Renal cortex interstitium (tissue), 11 donors: ENCODE measurements at regions not wholly inside any gene's neighbourhood (a gene's known extent, or its start where the extent isn't known, plus 50 kb on each side); places are given as distances from the start of the nearest gene placed in this dataset.
A peak's percentile ranks its signal among the peaks of the same experiment; 100 is the strongest.

Source experiments
- DNase-seq, 11 donors: peaks; one replicate each; pipeline ENCODE4 v3.0.0-alpha.2; 2013; ENCODE audit warnings: low read depth in 9 of 11, low spot score in 4 of 11; ENCODE audit errors: extremely low read depth in 1 of 11

GRCh38 chr9:38153152-38153909, 84.3 kb upstream of the SHB start:
- DNase-seq, result no peak

GRCh38 chr9:38149647-38150046, 80.6 kb upstream of the SHB start:
- no peak for DNase-seq

- no peak for DNase-seq
Measured at GRCh38 chr9:38146844-38147243, 77.8 kb upstream of the SHB start.

GRCh38 chr9:38145526-38146053, 76.6 kb upstream of the SHB start:
- no peak for DNase-seq

- DNase-seq, result no peak
Measured at GRCh38 chr9:38144421-38144820, 75.4 kb upstream of the SHB start.

- DNase-seq, result no peak
Measured at GRCh38 chr9:38141746-38142591, 72.9 kb upstream of the SHB start.

GRCh38 chr9:38138276-38138675, 69.2 kb upstream of the SHB start:
- DNase-seq, result no peak

GRCh38 chr9:38137342-38137741, 68.3 kb upstream of the SHB start:
- no peak for DNase-seq

- DNase-seq, result no peak
Measured at GRCh38 chr9:38136386-38136785, 67.4 kb upstream of the SHB start.

GRCh38 chr9:38134611-38135237, 65.7 kb upstream of the SHB start:
- no peak for DNase-seq

- DNase-seq, result no peak
Measured at GRCh38 chr9:38133595-38133994, 64.6 kb upstream of the SHB start.

- DNase-seq, result no peak
Measured at GRCh38 chr9:38132956-38133355, 63.9 kb upstream of the SHB start.

- no peak for DNase-seq
Measured at GRCh38 chr9:38131729-38132128, 62.7 kb upstream of the SHB start.

- DNase-seq, result peak in 2 of 11 donors; percentile 5 to 12
Measured at GRCh38 chr9:38130724-38131123, 61.7 kb upstream of the SHB start.

GRCh38 chr9:38129366-38129765, 60.3 kb upstream of the SHB start:
- no peak for DNase-seq

- no peak for DNase-seq
Measured at GRCh38 chr9:38128752-38129270, 59.8 kb upstream of the SHB start.

GRCh38 chr9:38127271-38127839, 58.3 kb upstream of the SHB start:
- DNase-seq, result no peak

- DNase-seq, result no peak
Measured at GRCh38 chr9:38126730-38127129, 57.7 kb upstream of the SHB start.

- no peak for DNase-seq
Measured at GRCh38 chr9:38125889-38126288, 56.9 kb upstream of the SHB start.
